GM21526 (cell line): ENCODE measurements at regions not wholly inside any gene's neighbourhood (a gene's known extent, or its start where the extent isn't known, plus 50 kb on each side); places are given as distances from the start of the nearest gene placed in this dataset.
"Not testable (repeated sequence)": the region's sequence is repeated elsewhere in the genome, so short reads cannot be mapped to it uniquely, and the experiment has no call there.

Experiments
- ATAC-seq: cut with Tn5 transposase; IDR thresholded peaks from one replicate; pipeline ENCODE4 v1.9.1; 2021; ENCODE audit warnings: moderate library complexity; ENCODE audit not compliant: unreplicated experiment, low FRiP score

- no peak for ATAC-seq
These were observed 359.3 kb downstream of the LRRC70 start for GRCh38 chr5:62937661-62938558.

GRCh38 chr5:62935660-62936059 lies 357.0 kb downstream of the LRRC70 start:
- no peak for ATAC-seq

- ATAC-seq, result no peak
These were observed 355.7 kb downstream of the LRRC70 start for GRCh38 chr5:62934319-62934718.

DNA sequence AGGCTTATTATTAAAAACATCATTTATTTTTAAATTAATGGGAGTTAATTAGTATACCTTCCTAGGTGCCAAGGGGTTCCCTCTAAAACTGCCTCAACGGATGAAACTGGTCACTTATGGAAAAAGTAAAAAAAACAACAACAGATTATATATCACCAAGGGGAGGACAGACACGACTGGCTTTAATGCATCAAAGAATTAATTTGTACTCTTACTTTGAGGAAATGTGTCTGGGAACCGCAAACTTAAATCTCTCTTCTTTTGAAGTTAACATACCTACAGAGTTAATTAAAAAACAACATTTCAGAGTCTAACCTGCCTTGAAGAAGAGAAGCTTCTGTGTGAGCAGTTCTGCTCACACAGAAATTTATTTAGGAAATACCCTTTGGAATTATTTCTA lies 354.6 kb downstream of the LRRC70 start:
- no peak for ATAC-seq

DNA sequence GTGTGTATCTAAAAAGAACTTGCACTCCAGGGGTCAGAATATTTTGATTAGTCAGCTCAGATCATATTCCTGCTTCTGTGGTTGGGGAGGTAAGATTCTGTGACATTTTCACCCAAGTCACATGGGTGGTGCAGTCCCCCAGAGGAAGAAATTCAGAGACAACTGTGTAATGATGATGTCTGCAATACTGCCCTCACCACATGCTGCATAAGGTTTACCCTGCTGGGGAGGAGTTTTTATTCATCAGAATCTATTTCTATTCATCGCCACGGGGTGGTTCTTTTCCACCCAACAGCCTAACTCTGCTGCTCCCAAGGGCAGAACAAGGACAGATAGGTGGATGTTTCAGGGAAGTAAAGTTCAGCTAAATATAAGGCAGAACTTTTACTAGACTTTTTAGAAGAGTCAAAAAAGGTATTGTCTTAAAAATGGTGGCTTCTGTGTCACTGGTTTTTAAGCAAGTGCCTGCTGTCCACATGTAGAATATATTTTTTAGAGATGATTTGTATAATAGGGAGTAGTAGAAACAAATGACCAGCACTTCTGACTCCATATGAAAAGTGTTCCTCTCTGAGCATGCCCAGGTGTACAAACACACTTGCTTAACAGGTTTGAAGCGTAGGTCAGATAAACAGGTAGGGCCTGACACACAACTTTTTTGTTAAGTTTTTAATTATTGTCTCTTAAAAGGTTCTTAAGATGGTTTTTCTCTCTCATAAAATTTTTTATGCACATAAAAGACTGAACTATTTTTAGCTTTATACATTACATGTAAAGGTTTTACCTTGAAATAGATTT lies 352.7 kb downstream of the LRRC70 start:
- ATAC-seq, result no peak

GRCh38 chr5:62922191-62922590 lies 343.6 kb downstream of the LRRC70 start:
- no peak for ATAC-seq

DNA sequence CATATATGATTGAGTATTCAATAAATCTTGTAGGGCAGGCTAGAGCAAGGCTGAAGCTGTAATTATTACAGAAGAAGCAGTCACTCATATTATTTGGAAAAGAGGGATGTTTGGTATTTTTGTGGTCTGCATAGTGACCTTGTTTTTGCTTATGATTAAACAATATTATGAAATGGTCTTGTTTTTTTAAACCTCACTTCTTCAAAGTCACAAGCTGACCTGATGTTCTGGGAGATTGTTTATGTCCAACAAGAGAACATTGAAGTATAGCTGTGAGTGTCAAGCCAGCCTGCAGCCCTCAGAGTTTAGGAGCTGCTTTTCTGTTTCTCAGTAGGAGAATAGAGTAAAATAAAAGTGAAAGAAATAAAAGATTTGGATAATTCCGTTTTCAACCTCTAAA lies 342.2 kb downstream of the LRRC70 start:
- ATAC-seq, result no peak

DNA sequence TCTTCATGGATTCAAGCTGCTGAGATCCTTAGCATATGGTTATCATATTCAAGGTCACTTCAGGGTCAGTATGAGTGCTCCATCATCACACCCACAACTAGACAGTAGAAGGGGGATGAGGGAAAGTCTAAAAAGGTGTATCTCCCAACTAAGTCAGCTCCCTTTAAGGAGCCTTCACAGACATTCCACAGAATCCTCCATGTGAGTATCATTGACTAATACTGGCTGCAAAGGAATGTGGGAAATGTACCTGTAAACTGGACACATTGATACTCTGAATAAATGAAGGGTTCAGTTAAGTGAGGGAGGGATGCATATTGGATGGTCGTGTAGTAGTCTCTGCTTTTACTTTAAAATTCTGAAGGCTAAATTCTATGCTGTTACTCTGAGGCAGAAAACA lies 330.7 kb downstream of the LRRC70 start:
- ATAC-seq, result no peak

DNA sequence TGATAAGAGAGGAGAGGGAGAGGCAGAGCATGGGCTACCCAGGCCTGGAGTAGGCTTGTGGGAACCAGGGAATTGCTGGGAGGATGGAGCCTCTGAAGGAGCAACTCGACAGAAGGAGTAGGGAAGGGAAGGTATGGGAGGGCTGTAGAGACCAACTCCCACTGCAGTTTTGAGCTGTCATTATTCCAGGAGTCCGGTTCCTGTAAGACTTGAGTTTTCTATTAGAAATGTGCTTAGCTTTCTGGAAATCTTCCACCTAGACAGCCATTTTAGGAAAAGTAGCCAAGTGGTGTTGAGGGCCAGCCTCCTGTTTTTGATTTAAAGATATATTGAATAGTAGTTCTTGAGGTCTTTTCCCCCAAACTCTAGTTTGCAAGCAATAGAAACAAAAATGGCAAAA lies 323.5 kb downstream of the LRRC70 start:
- no peak for ATAC-seq

- no peak for ATAC-seq
These were observed 322.4 kb downstream of the LRRC70 start for GRCh38 chr5:62900976-62901375.

GRCh38 chr5:62896121-62896893 lies 317.7 kb downstream of the LRRC70 start:
- ATAC-seq, result no peak

DNA sequence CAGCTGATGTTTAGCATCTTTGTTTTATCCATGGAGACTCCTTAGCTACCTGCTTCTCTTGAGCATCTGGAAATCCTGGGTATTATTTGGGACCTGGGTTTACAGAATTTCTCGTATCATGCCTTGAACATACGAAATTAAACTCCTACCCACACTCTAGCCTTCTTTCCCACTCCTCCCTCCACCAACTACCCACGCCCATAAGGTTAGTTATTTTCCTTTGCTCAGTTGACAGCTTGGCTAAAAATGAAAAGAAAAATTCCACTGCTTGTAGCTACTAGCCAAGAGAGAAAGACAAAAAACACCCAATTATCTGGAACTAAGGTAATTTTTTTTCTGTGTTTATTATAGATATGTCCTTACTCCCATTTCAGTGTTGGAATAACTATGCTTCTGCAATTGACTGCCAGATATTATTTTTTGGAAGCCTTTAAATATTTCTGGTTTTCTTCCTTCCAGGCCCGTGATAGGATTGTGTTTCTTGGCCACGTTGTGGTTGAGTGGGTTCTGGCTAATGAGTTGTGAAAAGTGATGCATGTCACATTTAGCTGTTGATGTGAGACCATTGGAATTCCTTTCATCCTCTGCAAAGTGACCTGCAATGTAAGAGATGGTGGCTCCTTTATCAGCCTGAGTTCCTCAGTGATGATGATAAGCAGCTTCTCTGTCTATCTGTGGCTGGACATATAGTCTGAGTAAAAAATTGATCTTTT lies 308.1 kb downstream of the LRRC70 start:
- no peak for ATAC-seq

DNA sequence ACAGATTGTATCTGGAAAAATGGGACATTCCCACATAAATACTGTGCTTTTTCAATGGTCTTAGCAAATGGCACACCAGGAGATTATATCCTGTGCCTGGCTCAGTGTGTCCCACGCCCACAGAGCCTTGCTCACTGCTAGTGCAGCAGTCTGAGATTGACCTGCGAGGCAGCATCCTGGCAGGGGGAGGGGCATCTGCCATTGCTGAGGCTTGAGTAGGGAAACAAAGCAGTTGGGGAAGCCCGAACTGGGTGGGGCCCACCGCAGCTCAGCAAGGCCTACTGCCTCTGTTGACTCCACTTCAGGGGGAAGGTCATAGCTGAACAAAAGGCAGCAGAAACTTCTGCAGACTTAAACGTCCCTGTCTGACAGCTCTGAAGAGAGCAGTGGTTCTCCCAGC lies 258.7 kb downstream of the LRRC70 start:
- ATAC-seq, result not testable (repeated sequence)

GRCh38 chr5:62829604-62829986 lies 251.0 kb downstream of the LRRC70 start:
- ATAC-seq, result no peak

DNA sequence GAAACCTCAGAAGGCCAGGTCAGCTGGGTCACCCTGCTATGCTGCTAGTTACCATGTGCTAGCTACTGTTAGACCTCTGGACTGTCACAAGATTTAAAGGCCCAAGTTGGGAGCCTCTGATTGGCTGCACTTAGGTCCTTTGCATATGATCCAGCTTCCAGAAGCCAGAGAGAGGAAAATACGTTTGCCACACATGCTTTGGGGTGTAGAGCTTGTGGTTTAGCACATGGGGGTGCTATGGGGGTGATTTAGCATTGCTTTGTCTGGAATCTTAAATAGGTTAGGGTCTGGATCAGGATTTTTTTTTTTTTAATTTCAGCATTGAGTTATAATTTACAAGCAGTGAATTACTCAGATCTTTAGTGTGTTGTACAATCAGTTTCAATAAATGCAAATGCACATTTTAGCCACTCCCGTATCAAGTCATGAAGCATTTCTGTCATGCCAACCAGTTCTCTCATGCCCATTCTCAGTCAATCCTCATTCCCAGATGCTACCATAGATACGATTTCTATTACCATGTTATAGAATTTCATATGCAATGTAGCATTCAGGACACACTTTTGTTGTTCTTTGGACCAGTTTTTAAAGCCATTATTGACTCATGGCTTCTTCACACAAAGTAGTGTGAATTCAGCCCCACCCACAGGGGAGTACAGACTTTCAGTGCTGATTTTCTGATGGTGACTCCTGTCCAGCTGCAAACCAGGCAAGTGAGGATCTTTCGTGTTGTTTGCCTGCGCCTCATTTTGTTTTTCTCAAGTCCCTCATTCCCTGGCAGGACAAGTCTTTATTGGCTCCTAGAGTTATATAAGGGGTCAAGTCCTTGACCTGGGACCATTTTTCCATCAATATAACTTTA lies 250.4 kb downstream of the LRRC70 start:
- no peak for ATAC-seq

DNA sequence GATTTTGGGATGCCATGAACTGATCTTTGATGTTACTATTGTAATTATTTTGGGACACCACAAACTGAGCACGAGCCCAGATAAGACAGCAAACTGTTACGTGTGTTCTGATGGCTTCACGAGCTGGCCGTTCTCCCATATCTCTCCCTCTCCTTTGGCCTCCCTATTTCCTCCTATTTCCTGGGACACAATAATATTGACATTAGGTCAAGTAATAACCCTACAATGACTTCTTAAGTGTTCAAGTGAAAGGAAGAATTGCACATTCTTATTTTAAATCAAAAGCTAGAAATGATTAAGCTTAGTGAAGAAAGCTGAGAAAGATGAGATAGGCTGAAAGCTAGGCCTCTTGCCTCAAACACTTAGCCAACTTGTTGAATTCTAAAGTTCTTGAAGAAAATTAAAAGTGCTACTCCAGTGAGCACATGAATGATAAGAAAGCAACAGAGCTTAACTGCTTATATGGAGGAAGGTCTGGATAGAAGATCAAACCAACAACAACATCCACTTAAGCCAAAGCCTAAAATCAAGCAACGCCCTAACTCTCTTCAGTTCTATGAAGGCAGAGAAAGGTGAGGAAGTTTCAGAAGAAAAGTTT lies 247.1 kb downstream of the LRRC70 start:
- no peak for ATAC-seq

GRCh38 chr5:62824936-62825335 lies 246.3 kb downstream of the LRRC70 start:
- ATAC-seq, result no peak

DNA sequence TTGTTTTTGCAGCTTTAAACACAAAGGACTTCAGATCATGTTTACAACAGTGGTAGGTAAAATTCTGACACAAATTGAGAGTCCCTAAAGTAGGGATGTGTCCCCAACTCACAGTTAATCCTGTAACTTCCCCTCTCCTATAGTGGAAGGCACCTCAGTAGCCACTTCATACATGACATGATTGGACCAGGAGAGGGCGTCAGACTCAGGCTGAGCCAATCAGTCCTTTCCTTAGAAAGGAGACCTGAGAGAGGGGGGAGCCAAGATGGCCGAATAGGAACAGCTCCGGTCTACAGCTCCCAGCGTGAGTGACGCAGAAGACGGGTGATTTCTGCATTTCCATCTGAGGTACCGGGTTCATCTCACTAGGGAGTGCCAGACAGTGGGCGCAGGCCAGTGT lies 238.4 kb downstream of the LRRC70 start:
- not testable (repeated sequence) for ATAC-seq

GRCh38 chr5:62814991-62815390 lies 236.4 kb downstream of the LRRC70 start:
- ATAC-seq, result no peak
